ENCODE measurements at regions not wholly inside any gene's neighbourhood (a gene's known extent, or its start where the extent isn't known, plus 50 kb on each side); places are given as distances from the start of the nearest gene placed in this dataset.

DNA sequence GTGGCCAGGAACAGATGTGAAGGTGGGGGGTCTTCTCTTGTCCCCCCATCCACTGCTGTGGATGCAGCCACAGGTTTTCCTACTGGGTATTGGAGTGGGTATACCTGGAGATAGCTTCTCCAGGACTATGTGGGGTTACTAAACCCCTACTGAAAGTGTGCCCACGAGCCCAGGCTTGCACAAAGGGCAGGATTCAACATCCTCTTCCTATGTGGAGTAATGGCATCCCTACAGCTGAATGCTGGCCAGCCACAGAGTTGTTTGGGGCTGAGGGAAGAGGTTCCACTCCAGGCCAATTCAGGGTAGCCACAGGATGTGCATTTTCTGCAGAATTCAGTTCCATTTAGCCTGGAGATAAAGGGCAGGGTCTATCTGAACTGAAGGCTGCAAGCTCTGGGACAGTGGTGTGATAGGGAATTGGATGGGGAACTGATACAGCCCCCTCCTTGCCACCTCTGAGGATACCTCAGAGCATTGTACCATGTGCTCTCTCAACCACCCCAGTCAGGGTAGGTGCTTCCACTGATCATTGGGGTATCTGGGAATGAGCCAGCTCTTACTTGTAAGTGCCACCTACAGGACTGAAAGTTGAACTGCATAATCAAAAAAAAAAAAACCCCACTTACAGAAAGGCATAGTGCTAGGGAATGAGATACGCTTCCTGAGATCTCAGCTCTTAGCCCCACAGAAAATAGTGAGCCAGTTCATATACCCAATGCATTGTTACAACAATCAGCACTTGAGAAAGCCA lies 187.1 kb downstream of the KITLG start:
- peak in 1 of 9 donors; percentile 9 for DNase-seq (ENCODE audit: low read depth in 6 of 9, low spot score in 9 of 9)
- Histone ChIP-seq H3K4me3 (ENCODE audit: low read length in 2 of 2) (no peak overlapping the region), H3K27me3 (ENCODE audit: control insufficient read depth in 2 of 2, insufficient read depth in 1 of 2, low read length in 1 of 2) (no peaks in the 10 kb centered on the region), H3K4me1 (ENCODE audit: control insufficient read depth in 2 of 2, insufficient read depth in 2 of 2, low read length in 2 of 2) (no peaks in the 10 kb centered on the region), H3K27ac (ENCODE audit: low read depth in 1 of 2, low read length in 1 of 2) (no peak overlapping the region), H3K9me3 (ENCODE audit: control insufficient read depth in 2 of 2, insufficient read depth in 1 of 2, low read length in 1 of 2) (no peaks in the 10 kb centered on the region), H3K36me3 (ENCODE audit: control insufficient read depth in 2 of 2, insufficient read depth in 2 of 2, low read length in 1 of 2) (no peaks in the 10 kb centered on the region)
- whole genome bisulfite sequencing = 84% methylated on average over 2 of the region's 2 CpGs

GRCh38 chr12:88398031-88398430 lies 182.2 kb downstream of the KITLG start:
- H3K36me3 ChIP-seq (ENCODE audit: control insufficient read depth in 2 of 2, insufficient read depth in 2 of 2, low read length in 1 of 2) = no peaks in the 10 kb centered on the region
- no peak for DNase-seq (ENCODE audit: low read depth in 6 of 9, low spot score in 9 of 9)
- H3K4me3 ChIP-seq (ENCODE audit: low read length in 2 of 2) = no peak overlapping the region
- 98% methylated on average over 2 of the region's 2 CpGs for WGBS
- H3K4me1 ChIP-seq (ENCODE audit: control insufficient read depth in 2 of 2, insufficient read depth in 2 of 2, low read length in 2 of 2) = no peaks in the 10 kb centered on the region
- no peaks in the 10 kb centered on the region for H3K9me3 ChIP-seq (ENCODE audit: control insufficient read depth in 2 of 2, insufficient read depth in 1 of 2, low read length in 1 of 2)
- no peaks in the 10 kb centered on the region for H3K27me3 ChIP-seq (ENCODE audit: control insufficient read depth in 2 of 2, insufficient read depth in 1 of 2, low read length in 1 of 2)
- H3K27ac ChIP-seq (ENCODE audit: low read depth in 1 of 2, low read length in 1 of 2) = no peak overlapping the region

DNA sequence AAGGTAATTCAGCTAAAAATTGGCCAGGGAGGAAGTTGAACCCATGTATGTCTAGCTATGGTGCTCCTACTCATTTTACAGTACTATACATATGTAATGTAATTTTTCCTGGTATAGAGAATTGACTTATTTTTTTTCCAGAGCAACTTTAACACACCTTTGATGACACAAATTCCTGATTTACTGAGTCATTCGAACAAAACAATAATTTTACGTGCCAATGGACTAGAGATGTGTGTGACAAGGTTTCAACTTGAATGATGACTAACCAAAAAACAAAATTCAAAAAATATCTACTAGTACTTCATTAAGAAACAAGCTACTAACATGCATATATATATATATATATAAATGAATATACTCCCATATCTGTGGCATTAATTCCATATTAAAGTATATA lies 180.5 kb downstream of the KITLG start:
- no peaks in the 10 kb centered on the region for H3K4me1 ChIP-seq (ENCODE audit: control insufficient read depth in 2 of 2, insufficient read depth in 2 of 2, low read length in 2 of 2)
- no peak overlapping the region for H3K4me3 ChIP-seq (ENCODE audit: low read length in 2 of 2)
- no peak for DNase-seq (ENCODE audit: low read depth in 6 of 9, low spot score in 9 of 9)
- H3K27ac ChIP-seq (ENCODE audit: low read depth in 1 of 2, low read length in 1 of 2) = no peak overlapping the region
- no peaks in the 10 kb centered on the region for H3K27me3 ChIP-seq (ENCODE audit: control insufficient read depth in 2 of 2, insufficient read depth in 1 of 2, low read length in 1 of 2)
- H3K36me3 ChIP-seq (ENCODE audit: control insufficient read depth in 2 of 2, insufficient read depth in 2 of 2, low read length in 1 of 2) = no peaks in the 10 kb centered on the region
- H3K9me3 ChIP-seq (ENCODE audit: control insufficient read depth in 2 of 2, insufficient read depth in 1 of 2, low read length in 1 of 2) = no peaks in the 10 kb centered on the region
- 90% methylated on average over 2 of the region's 2 CpGs for WGBS

- H3K4me3 ChIP-seq (ENCODE audit: low read length in 2 of 2) = no peak overlapping the region
- DNase-seq (ENCODE audit: low read depth in 6 of 9, low spot score in 9 of 9) = no peak
- H3K9me3 ChIP-seq (ENCODE audit: control insufficient read depth in 2 of 2, insufficient read depth in 1 of 2, low read length in 1 of 2) = no peaks in the 10 kb centered on the region
- 81% methylated on average over 3 of the region's 3 CpGs for WGBS
- no peaks in the 10 kb centered on the region for H3K27me3 ChIP-seq (ENCODE audit: control insufficient read depth in 2 of 2, insufficient read depth in 1 of 2, low read length in 1 of 2)
- no peaks in the 10 kb centered on the region for H3K36me3 ChIP-seq (ENCODE audit: control insufficient read depth in 2 of 2, insufficient read depth in 2 of 2, low read length in 1 of 2)
- H3K27ac ChIP-seq (ENCODE audit: low read depth in 1 of 2, low read length in 1 of 2) = no peak overlapping the region
- H3K4me1 ChIP-seq (ENCODE audit: control insufficient read depth in 2 of 2, insufficient read depth in 2 of 2, low read length in 2 of 2) = no peaks in the 10 kb centered on the region
Observed at GRCh38 chr12:88400302-88400701, 180.0 kb downstream of the KITLG start.

DNA sequence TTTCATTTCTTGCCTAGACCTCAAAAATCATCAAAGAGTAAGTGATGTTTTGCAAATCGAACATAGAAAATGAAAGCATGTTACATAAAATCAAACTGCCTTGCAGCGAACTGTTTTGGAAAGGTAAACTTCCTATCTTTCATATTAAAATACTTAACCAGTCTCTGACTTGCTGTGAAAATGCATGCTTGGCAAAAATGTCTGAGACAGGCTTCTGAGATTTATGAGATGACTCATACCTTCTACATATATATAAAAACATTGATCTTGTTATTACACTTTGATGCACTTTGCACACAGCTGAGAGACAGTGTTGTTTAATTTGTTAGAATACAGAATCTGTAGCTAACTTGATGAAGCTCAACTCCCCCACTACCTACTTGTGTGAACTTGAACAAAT lies 179.1 kb downstream of the KITLG start:
- Histone ChIP-seq H3K4me3 (ENCODE audit: low read length in 2 of 2) (no peak overlapping the region), H3K9me3 (ENCODE audit: control insufficient read depth in 2 of 2, insufficient read depth in 1 of 2, low read length in 1 of 2) (no peaks in the 10 kb centered on the region), H3K27me3 (ENCODE audit: control insufficient read depth in 2 of 2, insufficient read depth in 1 of 2, low read length in 1 of 2) (no peaks in the 10 kb centered on the region), H3K27ac (ENCODE audit: low read depth in 1 of 2, low read length in 1 of 2) (no peak overlapping the region), H3K36me3 (ENCODE audit: control insufficient read depth in 2 of 2, insufficient read depth in 2 of 2, low read length in 1 of 2) (no peaks in the 10 kb centered on the region), H3K4me1 (ENCODE audit: control insufficient read depth in 2 of 2, insufficient read depth in 2 of 2, low read length in 2 of 2) (no peaks in the 10 kb centered on the region)
- 6% methylated on average over 2 of the region's 2 CpGs for WGBS
- no peak for DNase-seq (ENCODE audit: low read depth in 6 of 9, low spot score in 9 of 9)

- no peak overlapping the region for H3K4me3 ChIP-seq (ENCODE audit: low read length in 2 of 2)
- H3K27me3 ChIP-seq (ENCODE audit: control insufficient read depth in 2 of 2, insufficient read depth in 1 of 2, low read length in 1 of 2) = no peaks in the 10 kb centered on the region
- H3K4me1 ChIP-seq (ENCODE audit: control insufficient read depth in 2 of 2, insufficient read depth in 2 of 2, low read length in 2 of 2) = no peaks in the 10 kb centered on the region
- H3K27ac ChIP-seq (ENCODE audit: low read depth in 1 of 2, low read length in 1 of 2) = no peak overlapping the region
- no peak for DNase-seq (ENCODE audit: low read depth in 6 of 9, low spot score in 9 of 9)
- H3K9me3 ChIP-seq (ENCODE audit: control insufficient read depth in 2 of 2, insufficient read depth in 1 of 2, low read length in 1 of 2) = no peaks in the 10 kb centered on the region
- H3K36me3 ChIP-seq (ENCODE audit: control insufficient read depth in 2 of 2, insufficient read depth in 2 of 2, low read length in 1 of 2) = no peaks in the 10 kb centered on the region
- WGBS = 87% methylated on average over 5 of the region's 5 CpGs
Observed at GRCh38 chr12:88406905-88407304, 173.4 kb downstream of the KITLG start.

- Histone ChIP-seq H3K4me1 (ENCODE audit: control insufficient read depth in 2 of 2, insufficient read depth in 2 of 2, low read length in 2 of 2) (no peaks in the 10 kb centered on the region), H3K27ac (ENCODE audit: low read depth in 1 of 2, low read length in 1 of 2) (no peak overlapping the region), H3K36me3 (ENCODE audit: control insufficient read depth in 2 of 2, insufficient read depth in 2 of 2, low read length in 1 of 2) (no peaks in the 10 kb centered on the region), H3K9me3 (ENCODE audit: control insufficient read depth in 2 of 2, insufficient read depth in 1 of 2, low read length in 1 of 2) (no peaks in the 10 kb centered on the region), H3K4me3 (ENCODE audit: low read length in 2 of 2) (no peak overlapping the region), H3K27me3 (ENCODE audit: control insufficient read depth in 2 of 2, insufficient read depth in 1 of 2, low read length in 1 of 2) (no peaks in the 10 kb centered on the region)
- no peak for DNase-seq (ENCODE audit: low read depth in 6 of 9, low spot score in 9 of 9)
Observed at GRCh38 chr12:88408823-88409222, 171.4 kb downstream of the KITLG start.

- no peak for DNase-seq (ENCODE audit: low read depth in 6 of 9, low spot score in 9 of 9)
- no peaks in the 10 kb centered on the region for H3K9me3 ChIP-seq (ENCODE audit: control insufficient read depth in 2 of 2, insufficient read depth in 1 of 2, low read length in 1 of 2)
- no peaks in the 10 kb centered on the region for H3K4me1 ChIP-seq (ENCODE audit: control insufficient read depth in 2 of 2, insufficient read depth in 2 of 2, low read length in 2 of 2)
- H3K36me3 ChIP-seq (ENCODE audit: control insufficient read depth in 2 of 2, insufficient read depth in 2 of 2, low read length in 1 of 2) = no peaks in the 10 kb centered on the region
- WGBS = 91% methylated on average over 3 of the region's 3 CpGs
- no peaks in the 10 kb centered on the region for H3K27me3 ChIP-seq (ENCODE audit: control insufficient read depth in 2 of 2, insufficient read depth in 1 of 2, low read length in 1 of 2)
- H3K27ac ChIP-seq (ENCODE audit: low read depth in 1 of 2, low read length in 1 of 2) = no peak overlapping the region
- H3K4me3 ChIP-seq (ENCODE audit: low read length in 2 of 2) = no peak overlapping the region
Observed at GRCh38 chr12:88409257-88409656, 171.0 kb downstream of the KITLG start.

- H3K4me3 ChIP-seq (ENCODE audit: low read length in 2 of 2) = no peak overlapping the region
- H3K27ac ChIP-seq (ENCODE audit: low read depth in 1 of 2, low read length in 1 of 2) = no peak overlapping the region
- WGBS = 91% methylated on average over 2 of the region's 2 CpGs
- H3K9me3 ChIP-seq (ENCODE audit: control insufficient read depth in 2 of 2, insufficient read depth in 1 of 2, low read length in 1 of 2) = no peaks in the 10 kb centered on the region
- no peaks in the 10 kb centered on the region for H3K4me1 ChIP-seq (ENCODE audit: control insufficient read depth in 2 of 2, insufficient read depth in 2 of 2, low read length in 2 of 2)
- no peak for DNase-seq (ENCODE audit: low read depth in 6 of 9, low spot score in 9 of 9)
- H3K36me3 ChIP-seq (ENCODE audit: control insufficient read depth in 2 of 2, insufficient read depth in 2 of 2, low read length in 1 of 2) = no peaks in the 10 kb centered on the region
- H3K27me3 ChIP-seq (ENCODE audit: control insufficient read depth in 2 of 2, insufficient read depth in 1 of 2, low read length in 1 of 2) = no peaks in the 10 kb centered on the region
Observed at GRCh38 chr12:88411689-88412088, 168.6 kb downstream of the KITLG start.

Measured in thymus (tissue), 11 donors.